ENCODE measurements at regions not wholly inside any gene's neighbourhood (a gene's known extent, or its start where the extent isn't known, plus 50 kb on each side); places are given as distances from the start of the nearest gene placed in this dataset.
A peak's percentile ranks its signal among the peaks of the same experiment; 100 is the strongest.
"Not testable (repeated sequence)": the region's sequence is repeated elsewhere in the genome, so short reads cannot be mapped to it uniquely, and the experiment has no call there.

DNA sequence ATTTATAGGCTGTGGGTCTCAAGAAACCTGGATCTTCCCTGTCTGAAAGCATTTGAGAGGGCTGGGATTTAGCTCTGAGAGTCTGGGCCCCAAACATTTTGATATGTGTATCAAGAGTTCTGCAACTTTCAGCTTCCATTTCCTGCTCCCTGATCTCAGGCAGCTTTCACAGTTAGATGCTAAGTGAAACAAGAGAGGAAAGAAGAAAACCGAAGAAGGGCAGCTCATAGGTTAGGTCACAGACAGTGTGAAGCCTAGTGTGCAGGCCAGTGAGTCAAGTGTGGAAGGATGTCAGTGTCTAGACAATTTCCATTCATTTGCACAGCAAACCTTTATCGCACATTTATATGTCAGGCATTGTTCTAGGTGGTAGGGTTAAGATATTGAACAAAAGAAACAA lies 173.6 kb upstream of the PROK2 start:
- no peak for DNase-seq

DNA sequence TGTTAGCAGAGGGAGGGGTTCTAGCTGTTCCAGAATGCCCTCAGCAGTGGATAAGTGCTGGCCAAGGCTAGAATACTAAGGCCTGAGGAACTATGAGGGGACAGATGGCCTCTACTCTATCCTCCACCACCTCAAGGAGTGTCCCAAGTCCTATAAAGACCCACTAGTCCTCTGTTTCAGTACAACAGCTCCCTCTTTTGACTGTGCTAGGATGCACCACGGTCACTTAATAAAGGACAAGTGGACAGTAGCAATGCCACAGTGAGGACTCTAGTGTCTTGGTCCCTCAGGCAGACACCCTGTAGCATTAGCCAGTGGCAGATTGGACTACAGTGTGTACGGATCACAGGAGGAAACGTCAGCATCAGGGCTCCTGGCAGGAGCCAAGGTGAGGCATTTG lies 171.8 kb upstream of the PROK2 start:
- no peak for DNase-seq

DNA sequence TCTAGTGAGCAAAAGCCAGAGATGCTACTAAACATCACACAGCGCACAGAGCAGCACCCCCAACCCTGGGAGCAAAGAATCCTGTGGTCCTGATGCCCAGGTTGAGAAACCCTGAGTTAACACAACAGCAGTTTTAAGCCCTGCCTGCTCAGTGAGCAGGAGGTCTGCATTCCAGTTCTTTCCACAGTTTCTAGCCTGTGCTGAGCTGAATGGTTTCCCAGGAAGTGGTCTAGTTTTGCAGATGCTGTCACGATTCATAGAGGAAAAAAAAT lies 171.1 kb upstream of the PROK2 start:
- DNase-seq = no peak

DNA sequence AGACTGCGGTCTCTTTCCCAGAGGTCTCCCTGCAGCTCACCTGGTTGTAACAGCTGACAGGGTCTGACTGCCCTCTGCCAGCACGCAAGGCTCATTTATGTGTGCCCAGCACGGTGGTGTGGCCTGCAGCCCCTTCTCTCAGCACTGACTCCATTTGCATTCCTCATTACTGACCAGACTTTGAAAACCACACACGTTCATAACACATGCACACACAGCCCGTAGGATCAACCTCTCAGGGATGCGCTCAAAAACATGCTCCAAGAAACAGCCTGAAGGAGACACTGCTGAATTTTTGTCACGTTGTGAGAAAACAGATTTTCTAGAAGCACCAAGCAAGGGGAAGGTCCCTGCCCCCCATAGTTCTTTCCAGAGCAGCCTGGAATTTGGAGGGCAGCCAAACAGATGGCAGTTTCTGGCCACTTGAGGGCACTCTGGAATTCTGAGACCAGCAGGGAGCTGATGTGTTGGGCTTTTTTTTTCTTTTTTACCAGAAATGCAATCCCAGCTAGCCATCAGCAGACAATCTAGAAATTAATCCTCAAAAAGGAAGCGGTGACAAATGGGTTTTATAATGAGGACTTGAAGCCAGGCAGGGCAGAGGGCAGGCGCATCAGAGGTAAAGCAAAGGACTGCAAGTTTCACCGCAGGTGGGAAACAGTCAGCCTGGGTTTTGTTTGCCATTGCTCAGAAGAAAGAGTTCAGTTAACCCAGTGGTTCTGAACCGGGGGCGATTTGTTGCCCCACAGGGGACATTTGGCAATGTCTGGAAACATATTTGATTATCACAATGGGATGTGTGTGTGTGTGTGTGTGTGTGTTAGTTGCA lies 170.5 kb upstream of the PROK2 start:
- DNase-seq = peak; percentile 18 to 62

DNA sequence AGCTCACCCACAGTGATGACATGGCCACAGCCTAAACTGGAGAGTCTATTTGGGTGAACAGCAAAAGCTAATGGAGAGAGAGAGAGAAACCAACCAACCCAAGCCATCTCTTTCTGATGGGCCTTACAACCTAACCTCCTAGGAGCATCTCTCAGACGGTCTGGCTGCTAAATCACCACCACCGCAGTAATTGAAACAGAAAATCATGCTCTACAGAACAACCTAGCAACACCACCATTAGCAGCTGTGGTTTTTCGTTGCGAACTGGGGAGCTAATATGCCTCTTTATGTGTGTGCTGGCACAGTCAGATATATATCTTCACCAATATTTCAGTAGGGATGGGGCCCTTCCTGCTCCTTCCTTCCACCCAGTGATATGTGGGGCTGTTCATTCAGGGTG lies 166.9 kb upstream of the PROK2 start:
- no peak for DNase-seq

DNA sequence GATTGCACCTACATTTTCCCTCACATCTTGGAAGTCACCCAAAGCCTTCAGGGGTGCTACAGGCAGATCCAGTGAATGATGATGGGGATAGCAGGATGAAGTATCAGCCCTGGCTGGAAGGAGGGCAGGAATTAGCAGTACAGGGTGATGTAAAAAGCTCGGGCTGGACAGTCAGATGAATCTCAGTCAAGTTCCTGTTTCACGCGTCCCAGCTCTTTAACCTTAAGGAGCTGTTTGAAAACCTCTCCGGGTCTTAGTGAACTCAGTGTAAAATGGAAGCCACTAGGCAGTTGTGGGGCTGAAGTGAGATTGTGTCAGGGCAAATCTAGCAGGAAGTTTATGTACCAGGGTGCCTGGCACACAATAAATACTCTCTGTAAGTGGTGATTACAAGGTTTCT lies 166.4 kb upstream of the PROK2 start:
- no peak for DNase-seq

DNA sequence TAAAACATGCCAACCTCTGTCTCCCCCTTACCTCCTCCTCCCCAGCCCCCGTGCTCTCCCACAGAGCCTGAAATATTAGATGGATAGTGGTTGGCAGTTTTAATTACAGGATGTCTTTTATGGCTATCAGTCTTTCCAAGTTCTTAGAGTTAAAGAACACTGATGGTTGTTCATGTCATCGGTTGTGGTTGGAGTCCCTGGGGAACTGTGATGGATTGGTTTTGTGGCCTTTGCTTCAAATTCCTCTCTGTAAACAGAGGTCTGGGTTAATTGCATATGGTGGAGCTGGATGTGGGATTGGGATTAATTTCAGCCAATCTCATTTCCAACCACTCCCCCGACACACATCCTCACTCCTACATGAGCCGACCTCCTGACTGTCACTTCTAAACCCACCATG lies 164.5 kb upstream of the PROK2 start:
- DNase-seq = no peak

DNA sequence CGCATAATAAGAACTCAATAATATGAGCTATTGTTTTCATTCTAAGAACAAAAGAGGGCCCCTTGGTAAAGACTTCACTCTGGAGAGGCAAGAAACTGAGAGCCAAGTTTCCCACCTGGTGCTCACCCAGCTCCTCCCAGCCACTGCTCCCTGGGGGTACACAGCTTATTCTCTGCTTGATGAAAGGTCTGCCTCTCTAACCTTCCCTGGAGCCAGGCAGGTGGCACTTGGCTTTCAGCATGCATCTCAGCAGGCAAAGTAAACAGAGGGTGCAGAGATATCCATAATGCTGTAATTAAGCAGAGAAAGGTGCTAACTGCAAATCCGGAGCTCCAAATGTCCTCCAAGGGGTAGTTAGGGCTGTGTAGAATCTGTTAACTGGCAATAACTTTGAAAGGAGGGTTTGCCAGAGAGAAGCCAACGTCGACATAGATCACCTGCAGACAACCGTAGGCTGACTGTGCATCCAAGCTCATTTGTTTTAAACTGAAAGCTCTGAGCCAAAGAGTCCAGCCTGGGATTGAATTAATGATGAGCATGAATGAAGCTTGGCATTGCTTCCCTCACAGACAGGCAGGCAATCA lies 159.6 kb upstream of the PROK2 start:
- DNase-seq = no peak

DNA sequence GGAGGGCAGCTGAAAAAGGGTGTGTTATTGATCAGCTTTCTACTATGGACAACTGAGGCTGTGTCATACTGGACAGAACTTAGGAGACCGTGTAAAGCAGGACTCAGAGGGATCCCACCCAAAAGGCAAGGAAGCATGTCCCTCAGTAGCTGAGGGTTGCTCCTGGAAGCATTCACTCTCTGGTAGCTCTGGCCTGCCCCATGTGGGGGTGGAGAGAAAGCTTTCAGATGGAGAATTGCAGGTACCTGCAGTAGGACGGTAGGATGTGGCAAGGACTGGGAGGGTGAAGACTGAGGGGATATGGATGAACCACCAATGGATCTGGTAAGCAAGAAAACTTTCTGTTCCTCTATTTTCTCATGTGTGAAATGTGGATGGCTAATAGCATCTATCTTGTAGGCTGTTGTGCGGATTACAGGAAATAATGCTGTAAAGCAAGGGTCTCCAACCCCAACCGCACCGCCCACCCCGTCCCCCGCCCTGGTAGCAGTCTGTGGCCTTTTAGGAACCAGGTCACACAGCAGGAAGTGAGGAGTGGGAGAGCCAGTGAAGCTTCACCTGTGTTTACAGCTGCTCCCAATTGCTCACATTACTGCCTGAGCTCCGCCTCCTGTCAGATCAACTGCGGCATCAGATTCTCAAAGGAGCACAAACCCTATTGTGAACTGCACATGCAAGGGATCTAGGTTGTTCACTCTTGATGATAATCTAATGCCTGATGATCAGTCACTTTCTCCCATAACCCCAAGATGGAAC lies 157.7 kb upstream of the PROK2 start:
- no peak for DNase-seq

DNA sequence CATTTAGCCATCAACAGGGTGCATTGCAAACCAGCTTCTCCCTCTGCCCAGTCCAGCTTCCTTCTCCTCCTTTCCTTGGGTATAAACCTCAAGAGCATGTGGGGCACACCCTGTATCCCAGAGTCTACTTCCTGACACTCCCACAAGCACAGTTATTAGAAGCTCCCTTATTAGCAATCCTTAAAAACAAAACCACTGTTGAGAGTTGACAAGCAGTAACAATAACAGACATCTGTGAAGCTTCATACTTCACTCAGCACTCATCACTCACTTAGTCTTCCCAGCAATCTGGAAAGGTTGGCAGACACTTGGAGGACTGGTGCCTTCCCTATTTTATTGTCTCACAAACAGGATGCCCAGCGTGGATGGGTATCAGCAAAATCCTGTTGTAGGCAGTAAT lies 155.5 kb upstream of the PROK2 start:
- no peak for DNase-seq

DNA sequence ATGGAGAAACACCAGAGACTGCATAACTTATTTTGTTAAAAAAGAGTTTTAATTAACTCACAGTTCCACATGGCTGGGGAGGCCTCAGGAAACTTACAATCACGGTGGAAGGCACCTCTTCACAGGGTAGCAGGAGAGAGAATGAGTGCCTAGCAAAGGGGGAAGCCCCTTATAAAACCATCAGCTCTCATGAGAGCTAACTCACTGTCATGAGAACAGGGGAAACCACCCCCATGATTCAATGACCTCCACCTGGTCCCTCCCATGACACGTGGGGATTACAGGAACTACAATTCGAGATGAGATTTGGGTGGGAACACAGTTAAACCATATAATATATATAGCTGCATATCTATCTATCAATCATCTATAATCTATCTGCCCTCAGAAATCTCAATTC lies 153.1 kb upstream of the PROK2 start:
- DNase-seq = not testable (repeated sequence)

DNA sequence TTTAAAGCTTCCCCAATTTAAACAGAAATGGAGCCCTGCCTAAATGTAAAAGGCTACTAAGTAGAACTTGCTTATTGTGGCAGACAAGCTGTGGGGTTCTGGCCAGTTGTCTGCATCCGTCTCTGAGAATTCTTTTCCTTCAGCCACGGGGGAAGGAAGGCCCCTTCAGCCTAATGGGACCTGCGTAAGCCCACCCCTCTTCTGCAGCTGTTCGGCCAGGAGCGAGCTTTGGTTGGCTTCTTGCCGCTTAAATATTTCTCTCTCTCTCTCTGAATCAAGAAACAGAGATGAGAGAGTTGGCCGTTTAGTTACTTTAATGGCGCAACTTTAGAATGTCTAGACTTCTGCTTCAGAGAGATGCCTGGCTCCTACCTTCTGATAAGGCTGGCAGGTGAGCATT lies 151.7 kb upstream of the PROK2 start:
- no peak for DNase-seq

DNA sequence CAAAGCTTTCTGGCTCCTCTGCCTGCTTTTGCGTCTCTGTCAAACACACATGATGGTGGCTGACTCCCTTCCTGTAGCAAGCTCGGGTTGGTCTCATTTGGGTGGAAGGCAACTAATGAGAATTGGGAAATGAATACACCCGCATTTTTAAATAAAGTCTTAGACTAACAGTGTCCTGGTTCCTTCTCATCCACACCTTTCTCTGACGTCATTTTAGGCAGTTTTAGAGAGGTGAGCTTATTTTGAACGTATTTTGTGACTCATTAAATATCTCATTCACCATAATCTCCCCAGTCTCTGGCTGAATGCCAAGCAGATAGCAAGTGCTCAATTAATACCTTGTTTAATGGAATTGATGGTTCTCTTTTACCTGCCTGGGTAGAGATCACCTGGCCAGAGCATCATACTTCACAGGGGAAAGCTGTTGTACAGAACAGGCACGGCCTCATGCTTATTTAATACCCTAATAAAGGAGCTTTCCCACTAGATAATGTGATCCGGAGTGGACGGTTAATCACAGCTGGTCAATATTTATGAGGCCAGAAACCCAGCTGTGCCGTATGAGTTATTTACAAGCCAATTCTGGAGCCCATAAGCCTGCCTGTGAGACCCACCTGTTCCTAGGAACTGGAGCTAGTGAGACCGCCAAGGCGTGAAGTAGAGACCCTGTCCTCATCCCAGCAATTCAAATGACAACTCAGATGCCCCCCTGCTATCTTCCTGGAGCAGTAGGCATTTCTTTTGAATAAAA lies 149.7 kb upstream of the PROK2 start:
- no peak for DNase-seq

DNA sequence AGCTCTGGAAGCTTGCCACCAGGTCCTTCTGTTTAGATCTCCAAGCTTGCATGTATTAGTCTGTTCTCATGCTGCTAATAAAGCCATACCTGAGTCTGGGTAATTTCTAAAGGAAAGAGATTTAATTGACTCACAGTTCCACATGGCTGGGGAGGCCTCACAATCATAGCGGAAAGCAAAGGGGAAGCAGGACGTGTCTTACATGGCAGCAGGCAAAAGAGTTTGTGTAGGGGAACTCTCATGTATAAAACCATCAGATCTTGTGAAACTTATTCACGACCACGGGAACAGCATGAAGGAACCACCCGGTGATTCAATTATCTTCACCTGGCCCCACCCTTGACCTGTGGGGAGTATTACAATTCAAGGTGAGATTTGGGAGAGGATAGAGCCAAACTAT lies 147.0 kb upstream of the PROK2 start:
- DNase-seq = no peak

DNA sequence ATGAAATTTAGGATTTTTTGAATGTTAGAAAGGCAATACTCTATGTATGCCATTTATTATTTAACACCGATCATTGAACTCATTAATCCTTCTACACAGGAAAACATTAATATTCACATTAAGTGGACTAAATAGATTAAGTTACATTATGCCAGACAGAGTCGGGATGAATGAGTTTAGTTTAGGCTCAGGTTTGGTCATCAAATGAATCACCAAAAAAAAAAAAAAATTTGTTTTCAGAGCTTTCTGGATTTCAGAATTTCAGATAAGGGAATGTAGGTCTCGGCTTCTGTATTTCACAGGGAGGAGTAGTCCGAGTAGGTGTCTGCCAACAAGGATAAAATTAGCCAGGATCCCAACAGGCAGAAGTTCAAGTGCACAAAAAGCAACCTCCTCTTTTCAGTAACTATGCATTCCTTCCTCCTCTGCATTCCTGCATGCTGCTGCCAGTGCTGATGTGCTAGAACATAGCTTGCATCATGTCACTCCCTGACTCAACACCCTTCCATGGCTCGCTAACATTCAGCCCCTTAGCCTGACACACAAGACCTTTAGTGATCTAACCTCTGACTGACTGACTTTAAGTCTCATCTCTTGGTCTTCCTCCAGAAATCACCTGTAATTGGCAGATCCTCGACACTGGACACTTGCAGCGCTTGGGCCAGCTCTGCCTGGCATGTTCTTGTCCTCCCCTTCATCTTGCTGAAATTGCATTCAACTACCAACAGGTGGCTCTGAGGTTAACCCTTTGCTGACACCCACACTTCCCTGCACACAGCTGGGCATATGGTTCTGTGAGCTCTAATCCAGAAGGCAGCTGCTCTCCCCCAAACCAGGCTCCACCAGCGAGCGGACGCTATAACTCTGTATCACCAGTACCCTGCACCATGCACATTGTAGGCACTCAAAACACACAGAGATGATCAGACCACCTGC lies 145.4 kb upstream of the PROK2 start:
- DNase-seq = peak in 1 of 2 experiments; percentile 24

DNA sequence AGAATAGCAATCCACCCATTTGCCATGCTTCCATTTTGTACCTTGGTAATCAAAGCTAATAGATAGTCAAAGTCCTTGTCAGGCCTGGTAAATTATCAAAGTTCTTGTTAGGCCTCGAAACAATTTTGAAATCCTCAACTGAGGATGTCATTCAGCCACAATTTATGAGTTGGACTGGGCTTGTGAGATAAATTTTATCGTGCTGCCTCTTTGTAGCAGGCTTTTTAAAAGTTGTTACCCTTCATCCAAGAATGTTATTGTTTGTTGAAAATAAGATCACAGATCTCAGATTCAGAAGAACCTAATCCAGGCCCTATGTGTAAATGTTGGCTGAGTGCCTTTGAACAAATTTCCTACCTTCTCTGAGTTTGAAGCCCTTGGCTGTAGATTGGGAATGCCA lies 143.3 kb upstream of the PROK2 start:
- no peak for DNase-seq

DNA sequence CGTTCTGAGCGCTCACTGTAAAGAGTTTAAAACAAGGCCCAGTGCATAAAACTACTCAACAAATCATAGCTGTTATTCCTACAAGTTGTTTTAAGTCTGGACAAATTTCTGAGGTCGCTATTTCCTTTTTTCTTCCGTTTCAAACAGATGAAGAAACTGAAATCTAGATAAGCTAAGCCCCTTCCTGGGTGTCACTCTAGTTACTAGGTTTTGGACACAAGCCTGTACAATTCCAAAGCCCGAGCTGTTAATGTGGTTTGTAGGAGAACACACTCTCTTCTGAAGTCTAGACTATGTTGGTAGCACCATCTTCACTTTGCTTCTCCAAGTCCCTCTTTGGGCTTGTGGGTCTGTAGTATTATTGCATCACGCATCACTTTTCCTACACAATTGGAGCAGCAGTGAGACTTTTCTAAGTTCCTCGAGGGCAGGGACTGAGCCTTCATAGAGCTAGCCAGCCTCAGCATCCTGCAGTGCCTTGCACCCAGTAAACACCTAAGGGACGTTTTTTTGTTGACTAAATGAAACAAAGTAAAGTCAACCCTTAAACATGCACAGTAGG lies 142.6 kb upstream of the PROK2 start:
- DNase-seq = no peak

DNA sequence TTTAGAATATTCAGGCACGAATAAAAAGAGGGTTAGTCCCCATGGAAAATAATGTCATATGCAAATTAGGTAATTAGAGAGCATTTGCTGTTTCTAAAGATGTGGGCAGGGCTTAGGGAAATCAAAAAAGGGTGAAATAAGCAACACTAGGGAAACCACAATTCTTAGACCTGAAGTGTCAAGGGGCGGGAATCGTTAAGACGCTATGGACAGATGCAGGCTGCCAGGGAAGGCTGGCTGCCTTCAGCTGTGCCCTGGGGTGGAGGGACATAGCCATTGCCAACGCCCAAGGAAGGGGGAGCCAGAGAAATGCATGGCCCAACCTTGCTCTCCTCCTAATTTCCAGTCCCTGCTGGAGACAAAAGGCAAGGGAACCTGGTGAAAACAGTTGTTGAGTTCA lies 141.7 kb upstream of the PROK2 start:
- DNase-seq = no peak

DNA sequence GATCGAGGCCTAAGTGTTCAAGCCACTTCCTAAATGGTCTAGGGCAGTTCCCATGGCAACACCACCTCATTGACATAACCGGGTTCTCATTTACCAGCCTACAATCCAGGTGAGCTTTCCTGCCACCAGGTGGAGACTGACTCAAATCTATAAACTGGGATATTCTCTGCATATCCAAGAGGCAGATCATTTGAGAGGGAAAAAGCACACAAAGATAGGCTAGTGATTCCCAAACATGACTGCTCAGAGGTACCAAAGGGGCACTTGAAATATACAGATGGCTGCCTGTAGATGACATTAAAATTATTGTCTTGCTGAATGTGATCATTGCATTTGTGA lies 141.3 kb upstream of the PROK2 start:
- peak; percentile 29 to 52 for DNase-seq

DNA sequence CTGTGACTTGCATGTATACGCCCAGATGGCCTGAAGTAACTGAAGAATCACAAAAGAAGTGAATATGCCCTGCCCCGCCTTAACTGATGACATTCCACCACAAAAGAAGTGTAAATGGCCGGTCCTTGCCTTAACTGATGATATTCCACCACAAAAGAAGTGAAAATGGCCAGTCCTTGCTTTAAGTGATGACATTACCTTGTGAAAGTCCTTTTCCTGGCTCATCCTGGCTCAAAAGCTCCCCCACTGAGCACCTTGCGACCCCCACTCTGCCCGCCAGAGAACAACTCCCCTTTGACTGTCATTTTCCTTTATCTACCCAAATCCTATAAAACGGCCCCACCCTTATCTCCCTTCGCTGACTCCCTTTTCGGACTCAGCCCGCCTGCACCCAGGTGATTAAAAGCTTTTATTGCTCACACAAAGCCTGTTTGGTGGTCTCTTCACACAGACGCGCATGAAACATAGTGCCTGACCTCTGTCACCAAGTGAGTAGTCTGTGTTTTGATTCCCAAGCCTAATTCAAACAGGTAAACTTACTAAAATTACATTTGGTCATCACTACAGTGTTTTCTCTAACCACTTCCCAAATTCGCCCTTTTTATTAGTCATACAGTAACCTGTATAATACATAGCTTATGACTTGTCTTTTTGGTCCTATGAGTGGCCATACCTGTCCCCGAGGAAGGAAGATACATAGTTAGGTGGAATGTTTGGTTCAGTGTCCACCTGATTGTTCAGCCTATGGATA lies 140.7 kb upstream of the PROK2 start:
- not testable (repeated sequence) for DNase-seq

DNA sequence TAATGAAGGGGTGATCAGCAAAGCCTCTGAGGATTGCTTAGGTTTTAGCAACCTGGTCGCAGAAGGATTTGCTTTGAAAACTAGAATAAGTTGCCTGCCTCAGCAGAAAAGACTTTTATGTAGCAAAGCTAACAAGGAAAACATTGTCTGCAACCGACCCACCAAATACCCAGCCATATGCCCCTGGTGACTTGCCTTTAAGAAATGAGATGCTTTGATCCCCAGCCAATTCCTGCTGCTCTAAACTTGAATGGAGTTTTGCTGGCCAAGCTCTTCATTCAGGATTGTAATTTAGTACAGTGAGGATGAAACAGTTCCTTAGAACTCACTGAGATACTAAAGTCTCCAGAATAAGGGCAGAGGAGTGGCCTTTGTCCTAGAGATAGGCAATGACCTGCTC lies 139.8 kb upstream of the PROK2 start:
- no peak for DNase-seq

DNA sequence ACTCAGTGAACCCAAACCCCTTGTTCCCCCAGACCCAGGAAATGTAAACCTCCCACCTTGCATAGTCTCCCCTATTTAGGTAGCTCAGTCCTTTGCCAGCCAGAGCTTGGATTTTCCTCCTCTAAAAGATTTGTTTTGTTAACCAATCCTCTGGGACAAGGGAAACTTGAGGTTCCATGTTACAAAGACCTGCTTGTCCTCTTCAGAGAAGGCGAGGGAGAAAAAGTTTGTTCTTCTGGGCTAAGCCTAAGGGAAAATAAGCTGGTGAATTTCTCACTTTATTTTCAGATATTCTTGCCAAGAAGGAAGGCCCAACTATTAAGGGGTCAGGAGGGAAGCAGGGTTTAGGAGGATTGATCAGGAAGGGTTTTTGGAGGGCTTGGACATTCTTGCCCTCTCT lies 136.1 kb upstream of the PROK2 start:
- no peak for DNase-seq

Measured in SHP77 (cell line).